Thoracic aorta (tissue), 2 donors: ENCODE measurements at regions not wholly inside any gene's neighbourhood (a gene's known extent, or its start where the extent isn't known, plus 50 kb on each side); places are given as distances from the start of the nearest gene placed in this dataset.

ENCODE experiments used
- ATAC-seq: fragments of 150-250 bp; one replicate; pipeline ENCODE4 v1.8.0; 2017; ENCODE audit warnings: low read depth; ENCODE audit not compliant: insufficient number of reproducible peaks, low FRiP score
- DNase-seq: peaks from one replicate; pipeline ENCODE4 v3.0.0-alpha.2; 2020; ENCODE audit warnings: low spot score
- H3K27ac ChIP-seq, 2 donors: fragments of 200-600 bp; sonication (generic); 1 replicate in 1 of 2; 2 replicates in 1 of 2; pipeline ENCODE4 v1.5.1; 2016; ENCODE audit warnings: mild to moderate bottlenecking in 2 of 2, moderate library complexity in 2 of 2
- H3K27me3 ChIP-seq: fragments of 200-600 bp; sonication (generic); replicated peaks from 2 replicates; pipeline ENCODE4 v1.6.0; 2016; ENCODE audit warnings: mild to moderate bottlenecking; ENCODE audit not compliant: insufficient read depth
- H3K36me3 ChIP-seq: fragments of 200-600 bp; sonication (generic); one replicate; pipeline ENCODE4 v1.5.1; 2016
- H3K4me1 ChIP-seq, 2 donors: fragments of 200-600 bp; sonication (generic); 1 replicate in 1 of 2; 2 replicates in 1 of 2; pipeline versions ENCODE4 v1.5.1 to v1.6.0; 2016; ENCODE audit warnings: low read depth in 2 of 2, mild to moderate bottlenecking in 1 of 2; ENCODE audit not compliant: control insufficient read depth in 1 of 2
- H3K4me3 ChIP-seq: fragments of 200-600 bp; sonication (generic); 2 replicates; pipeline ENCODE4 v1.5.1; 2016; ENCODE audit warnings: mild to moderate bottlenecking
- H3K9me3 ChIP-seq: fragments of 200-600 bp; sonication (generic); 2 replicates; pipeline ENCODE4 v1.5.1; 2016
- CTCF ChIP-seq: fragments of 200-600 bp; sonication (generic); IDR thresholded peaks from one replicate; pipeline ENCODE4 v1.5.1; 2019; ENCODE audit warnings: antibody characterized with exemption

GRCh38 chr10:64846700-64847099 is 1325.5 kb downstream of the REEP3 start:
- H3K4me3 ChIP-seq, result no peak overlapping the region
- H3K9me3 ChIP-seq, result no peaks in the 10 kb centered on the region
- DNase-seq, result no peak
- no peak for TF ChIP-seq CTCF
- H3K36me3 ChIP-seq, result no peaks in the 10 kb centered on the region
- no peak overlapping the region for H3K27ac ChIP-seq
- H3K27me3 ChIP-seq, result no peaks in the 10 kb centered on the region
- no peaks in the 10 kb centered on the region for H3K4me1 ChIP-seq
- ATAC-seq, result no peak

- Histone ChIP-seq H3K4me3 (no peak overlapping the region), H3K4me1 (no peaks in the 10 kb centered on the region), H3K36me3 (no peaks in the 10 kb centered on the region), H3K9me3 (no peaks in the 10 kb centered on the region), H3K27ac (no peak overlapping the region), H3K27me3 (no peaks in the 10 kb centered on the region)
- ATAC-seq (no peak), DNase-seq (no peak)
- no peak for TF ChIP-seq CTCF
These were observed 1334.7 kb downstream of the REEP3 start for GRCh38 chr10:64855941-64856340.

- TF ChIP-seq CTCF, result no peak
These were observed 1338.7 kb downstream of the REEP3 start for GRCh38 chr10:64859911-64860310.

GRCh38 chr10:64863836-64864235 is 1342.6 kb downstream of the REEP3 start:
- H3K9me3 ChIP-seq, result no peaks in the 10 kb centered on the region
- no peaks in the 10 kb centered on the region for H3K27me3 ChIP-seq
- ATAC-seq (no peak), DNase-seq (no peak)
- TF ChIP-seq CTCF, result no peak
- no peaks in the 10 kb centered on the region for H3K4me1 ChIP-seq
- H3K27ac ChIP-seq, result no peak overlapping the region
- H3K4me3 ChIP-seq, result no peak overlapping the region
- H3K36me3 ChIP-seq, result no peaks in the 10 kb centered on the region

More at GRCh38 chr10:64859911-64860310, 1338.7 kb downstream of the REEP3 start:
- H3K36me3 ChIP-seq, result no peaks in the 10 kb centered on the region
- H3K9me3 ChIP-seq, result no peaks in the 10 kb centered on the region
- no peak overlapping the region for H3K4me3 ChIP-seq
- H3K4me1 ChIP-seq, result no peaks in the 10 kb centered on the region
- no peak overlapping the region for H3K27ac ChIP-seq
- H3K27me3 ChIP-seq, result no peaks in the 10 kb centered on the region
- ATAC-seq (no peak), DNase-seq (no peak)

GRCh38 chr10:64867501-64867962 is 1346.3 kb downstream of the REEP3 start:
- no peak for DNase-seq
- Histone ChIP-seq H3K9me3 (no peaks in the 10 kb centered on the region), H3K4me3 (no peak overlapping the region), H3K27me3 (no peaks in the 10 kb centered on the region), H3K27ac (no peak overlapping the region), H3K4me1 (no peaks in the 10 kb centered on the region), H3K36me3 (no peaks in the 10 kb centered on the region)
- ATAC-seq, result no peak
- no peak for TF ChIP-seq CTCF
